ENCODE measurements at regions not wholly inside any gene's neighbourhood (a gene's known extent, or its start where the extent isn't known, plus 50 kb on each side); places are given as distances from the start of the nearest gene placed in this dataset.

GRCh38 chr1:222996310-222996975, 146.6 kb downstream of the TLR5 start:
- DNase-seq (ENCODE audit: low spot score): no peak

GRCh38 chr1:223000632-223001031, 142.4 kb downstream of the TLR5 start:
- no peak for DNase-seq (ENCODE audit: low spot score)

DNA sequence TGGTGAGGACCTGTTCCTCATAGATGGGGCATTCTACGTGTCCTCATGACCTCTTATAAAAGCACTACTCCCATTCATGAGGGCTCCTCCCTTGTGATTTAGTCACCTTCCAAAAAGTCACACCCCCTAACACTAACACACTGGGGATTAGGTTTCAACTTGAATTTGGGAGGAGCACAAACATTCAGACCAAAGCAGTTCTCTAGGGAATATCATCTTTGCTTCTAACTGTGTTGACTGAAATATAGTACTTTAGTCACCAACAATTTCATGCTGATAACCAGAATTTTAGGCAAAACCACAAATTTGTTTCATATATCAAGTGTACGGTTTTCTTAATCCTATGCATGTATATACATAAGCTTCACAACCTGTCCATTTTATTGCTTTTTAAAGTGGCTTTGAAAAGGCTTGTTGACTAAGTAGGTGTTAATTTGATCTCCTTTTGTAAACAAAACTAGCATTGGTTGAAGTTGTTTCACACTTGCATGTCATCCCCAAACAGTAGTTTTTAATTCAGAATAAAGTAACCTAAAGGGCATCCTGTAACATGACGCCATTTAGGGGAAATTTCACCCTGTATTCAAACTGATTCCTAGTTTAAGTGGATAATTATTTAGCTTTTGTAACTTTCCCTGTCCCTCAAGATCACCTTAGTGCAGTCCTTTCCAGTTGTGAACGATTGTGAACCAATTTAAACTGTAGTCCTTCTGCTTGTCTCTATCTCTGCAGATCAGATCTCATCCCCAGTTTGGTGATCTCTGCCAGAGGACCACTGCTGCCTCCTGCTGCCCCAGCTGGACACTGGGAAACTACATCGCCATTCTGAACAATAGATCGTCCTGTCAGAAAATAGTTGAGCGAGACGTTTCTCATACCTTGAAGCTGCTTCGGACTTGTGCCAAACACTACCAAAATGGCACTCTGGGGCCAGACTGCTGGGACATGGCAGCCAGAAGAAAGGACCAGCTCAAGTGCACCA, 141.1 kb downstream of the TLR5 start:
- no peak for DNase-seq (ENCODE audit: low spot score)

GRCh38 chr1:223003549-223003948, 139.5 kb downstream of the TLR5 start:
- DNase-seq (ENCODE audit: low spot score): no peak

DNA sequence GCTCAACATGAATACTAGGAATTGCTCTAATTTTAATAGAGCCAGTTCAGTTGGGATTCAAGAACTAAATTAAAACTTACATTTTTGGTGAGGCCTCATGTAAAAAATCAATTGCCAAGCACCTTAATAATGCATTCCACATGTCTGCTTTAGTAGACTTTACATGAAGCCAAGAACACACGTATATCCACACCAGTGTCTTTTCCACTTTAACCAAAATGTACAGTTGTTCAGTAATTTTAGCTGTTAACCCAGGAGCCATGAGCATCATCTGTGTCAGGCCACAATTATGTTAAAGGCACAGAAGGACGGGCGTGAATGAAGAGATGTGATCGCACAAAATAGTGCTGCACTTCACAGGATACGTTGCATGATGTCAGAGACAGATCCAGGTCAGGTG, 136.7 kb downstream of the TLR5 start:
- DNase-seq (ENCODE audit: low spot score): no peak

GRCh38 chr1:223006917-223007648, 136.0 kb downstream of the TLR5 start:
- DNase-seq (ENCODE audit: low spot score): no peak

DNA sequence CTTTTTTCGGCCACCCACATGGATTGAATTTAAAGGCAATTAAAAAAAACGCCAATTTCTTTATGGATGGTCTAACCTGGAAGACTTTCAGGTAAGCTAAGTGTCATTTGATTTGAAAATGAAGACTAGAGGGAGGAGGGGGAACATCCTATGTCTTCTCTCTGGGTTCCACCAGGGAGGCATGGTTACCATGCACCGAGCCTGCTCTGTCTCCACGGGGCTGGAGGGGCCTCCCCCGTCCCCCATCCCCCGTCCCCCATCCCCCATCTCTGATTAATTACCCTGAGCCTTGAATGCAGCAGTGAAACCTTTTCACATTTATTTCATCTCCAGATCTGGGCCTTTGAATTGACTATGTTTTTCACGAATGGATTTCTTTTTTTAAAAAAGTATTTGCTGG, 135.1 kb downstream of the TLR5 start:
- DNase-seq (ENCODE audit: low spot score): no peak

DNA sequence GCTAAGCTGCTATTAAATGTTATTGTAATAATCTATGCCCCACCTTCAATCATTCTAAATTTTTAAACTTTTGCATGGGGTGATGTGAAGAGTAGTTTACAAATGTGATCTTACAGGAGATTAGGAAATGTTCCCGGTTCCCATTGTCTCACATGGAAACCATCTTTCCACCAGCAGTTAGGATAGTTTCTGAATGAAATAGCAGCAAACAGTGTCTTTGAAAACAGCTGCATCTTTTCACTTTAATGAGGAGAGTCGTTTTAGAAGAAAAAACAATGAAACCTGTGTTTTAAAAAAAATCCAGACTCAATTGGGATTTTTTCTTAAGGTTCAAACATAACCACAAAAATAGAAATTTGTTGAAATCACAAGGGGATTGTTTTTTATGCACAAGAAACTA, 134.2 kb downstream of the TLR5 start:
- DNase-seq (ENCODE audit: low spot score): no peak

DNA sequence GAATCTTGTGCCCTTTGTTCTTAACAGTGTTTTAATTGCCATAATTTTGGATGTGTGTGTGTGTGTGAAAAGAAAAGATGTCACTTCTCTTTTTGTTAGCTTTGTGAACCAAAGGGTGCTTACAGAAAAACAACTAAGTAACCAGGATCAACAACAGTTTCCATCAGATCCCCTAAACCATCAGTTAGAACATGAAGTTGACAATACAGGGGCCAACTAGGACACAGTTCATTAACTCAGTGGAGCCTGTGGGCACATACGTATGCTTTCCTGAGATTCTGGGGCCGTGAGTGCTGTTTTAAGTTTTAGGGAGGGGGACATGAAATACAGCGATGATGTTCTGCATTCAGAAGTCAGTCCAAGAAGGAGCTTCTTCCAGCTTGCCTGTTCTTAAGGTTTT, 133.6 kb downstream of the TLR5 start:
- DNase-seq (ENCODE audit: low spot score): no peak

DNA sequence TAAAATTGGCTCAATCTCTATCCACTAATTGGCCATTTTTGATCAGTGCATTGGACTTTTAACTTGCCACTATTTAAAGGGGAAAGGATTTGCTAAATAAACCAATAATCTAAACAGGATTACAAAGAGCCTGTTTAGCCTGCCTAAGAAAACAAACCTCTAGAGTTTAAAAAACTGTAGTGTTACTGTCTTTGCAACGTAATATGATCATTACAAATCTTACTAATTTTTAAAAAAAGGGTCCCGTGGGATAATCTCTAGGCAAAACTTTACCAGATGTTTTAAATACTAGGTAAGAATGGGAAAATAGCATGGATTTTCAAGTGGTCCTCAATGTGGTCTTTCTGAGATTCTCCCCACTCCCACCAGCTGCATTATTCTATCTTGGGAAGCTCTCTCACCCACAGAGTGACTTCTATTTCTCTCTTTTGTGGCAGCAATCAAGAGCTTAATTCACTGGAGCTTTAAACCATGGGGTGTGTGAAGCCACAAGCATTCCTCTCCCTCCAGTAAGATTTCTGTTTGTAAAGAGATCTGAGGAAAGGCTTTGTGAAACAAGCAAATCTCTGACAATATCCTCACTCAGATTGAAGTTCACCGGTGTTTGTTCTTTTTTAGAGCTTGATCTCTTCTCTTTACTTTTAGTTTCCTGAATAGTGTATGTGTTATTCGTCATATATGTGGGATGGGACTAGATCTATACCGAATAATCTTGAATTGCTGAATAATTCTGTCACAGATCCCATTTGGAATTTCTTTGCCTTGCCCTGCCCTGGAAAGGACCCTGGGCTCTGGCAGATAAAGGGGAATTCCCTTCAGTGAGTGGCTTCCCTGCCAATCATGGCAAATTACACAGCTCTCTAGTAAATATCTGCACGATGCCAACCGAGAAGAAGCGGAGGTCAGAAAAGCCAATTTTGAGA, 132.2 kb downstream of the TLR5 start:
- DNase-seq (ENCODE audit: low spot score): no peak

DNA sequence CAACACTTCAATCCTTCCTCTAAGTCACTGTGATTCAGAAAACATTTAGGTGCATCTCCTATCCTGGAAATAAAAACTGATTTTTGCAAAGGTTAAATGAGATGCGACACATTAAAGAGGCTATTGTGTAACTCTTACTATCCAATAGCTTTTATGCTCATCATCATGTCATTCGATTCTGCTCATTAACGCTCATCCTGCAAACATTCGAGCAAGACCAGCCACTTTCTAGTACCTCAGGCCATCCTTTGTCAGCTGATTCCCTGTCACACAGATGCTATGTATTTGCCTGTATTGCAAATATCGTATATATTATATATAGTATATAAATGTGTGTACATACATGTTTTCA, 131.6 kb downstream of the TLR5 start:
- no peak for DNase-seq (ENCODE audit: low spot score)

- DNase-seq (ENCODE audit: low spot score): no peak
These were observed 130.8 kb downstream of the TLR5 start for GRCh38 chr1:223012176-223012788.

DNA sequence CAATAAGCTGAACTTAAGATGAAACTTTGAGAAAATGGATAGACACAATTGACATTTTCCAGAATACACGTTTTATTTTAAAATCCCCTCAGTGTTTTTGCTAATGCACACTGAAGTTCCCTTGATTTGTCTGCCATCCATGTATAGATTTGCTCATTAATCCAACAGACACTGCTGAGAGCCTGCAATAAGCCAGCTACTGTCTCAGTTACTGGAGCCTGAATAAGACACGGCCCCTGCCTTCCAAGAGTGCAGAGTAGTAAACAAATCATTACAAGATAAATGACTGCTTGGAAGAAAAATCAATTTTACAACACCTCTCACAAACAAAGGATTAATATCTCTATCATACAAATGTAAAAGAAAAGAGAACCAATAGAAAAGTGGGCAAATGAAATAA, 130.1 kb downstream of the TLR5 start:
- DNase-seq (ENCODE audit: low spot score): no peak

DNA sequence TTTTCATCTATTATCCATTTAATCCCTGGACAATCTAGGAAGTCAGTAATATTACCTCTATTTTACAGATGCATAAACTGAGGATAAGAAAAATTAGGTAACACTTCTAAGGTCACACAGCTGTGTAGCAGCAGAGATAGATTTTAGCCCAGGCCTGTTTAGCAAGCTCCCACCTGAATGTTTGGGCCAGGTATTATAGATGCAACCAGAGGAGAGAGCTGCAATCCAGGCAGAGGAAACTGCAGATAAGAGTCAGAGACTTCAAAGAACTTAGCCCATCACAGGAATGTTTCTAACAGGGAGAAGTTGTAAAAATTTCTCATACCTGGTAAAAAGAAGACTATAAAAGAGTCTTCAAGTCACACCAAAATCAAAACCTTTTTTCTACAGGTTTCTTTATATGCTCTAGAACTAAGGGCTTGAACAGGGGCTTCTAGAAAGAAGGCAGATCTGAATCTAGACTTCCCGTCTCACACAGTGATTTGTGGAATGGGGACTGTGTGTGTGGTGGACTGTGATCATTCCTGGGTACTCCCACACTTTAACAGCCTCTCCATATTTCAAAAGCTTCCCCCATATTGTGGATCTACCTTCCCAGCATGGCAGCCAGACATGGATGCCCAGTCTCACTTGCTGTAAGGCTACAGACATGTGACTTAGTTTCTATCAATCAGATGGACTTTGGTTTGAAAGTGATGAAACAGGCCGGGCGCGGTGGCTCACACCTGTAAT, 128.7 kb downstream of the TLR5 start:
- no peak for DNase-seq (ENCODE audit: low spot score)

DNA sequence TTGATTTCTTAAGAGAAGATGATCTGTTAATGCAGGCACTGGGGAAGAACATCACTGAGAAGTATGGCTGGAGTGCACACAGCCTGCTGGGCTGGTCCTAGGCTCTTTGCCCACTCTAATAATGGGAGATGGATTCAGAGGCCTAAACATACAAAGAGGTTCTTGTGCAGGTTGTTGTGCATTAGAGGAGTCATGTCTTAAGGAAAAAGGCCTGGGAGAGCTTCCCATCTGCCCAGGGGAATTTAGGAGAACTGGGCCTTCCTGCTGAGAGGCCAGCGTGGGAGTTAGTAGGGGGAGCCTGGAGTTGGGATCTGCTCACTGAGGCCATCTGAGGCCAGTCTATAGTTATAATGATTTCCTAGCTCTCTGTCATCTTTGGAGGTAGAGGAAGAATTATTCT, 126.7 kb downstream of the TLR5 start:
- no peak for DNase-seq (ENCODE audit: low spot score)

DNA sequence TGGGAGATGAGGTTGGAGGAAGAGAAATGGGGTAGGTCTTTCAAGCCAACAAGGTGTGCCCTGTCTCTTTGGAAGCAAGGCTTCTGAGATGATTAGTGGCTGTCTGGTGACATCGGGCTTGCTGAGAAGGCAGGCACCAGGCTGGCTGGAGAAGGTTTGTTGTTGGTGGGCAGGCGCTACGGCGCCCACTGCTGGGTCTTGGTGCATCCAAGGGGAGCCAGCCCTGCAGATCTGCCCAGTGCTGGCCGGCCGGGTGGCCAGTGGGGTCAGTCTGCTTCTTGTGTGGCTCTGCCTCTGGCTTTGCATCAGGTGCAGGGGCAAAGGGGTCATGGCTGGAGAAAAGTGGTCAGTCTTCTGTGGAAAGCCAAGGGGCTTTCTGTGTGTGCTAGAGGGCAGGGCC, 126.2 kb downstream of the TLR5 start:
- DNase-seq (ENCODE audit: low spot score): no peak

GRCh38 chr1:223017291-223017690, 125.8 kb downstream of the TLR5 start:
- no peak for DNase-seq (ENCODE audit: low spot score)

DNA sequence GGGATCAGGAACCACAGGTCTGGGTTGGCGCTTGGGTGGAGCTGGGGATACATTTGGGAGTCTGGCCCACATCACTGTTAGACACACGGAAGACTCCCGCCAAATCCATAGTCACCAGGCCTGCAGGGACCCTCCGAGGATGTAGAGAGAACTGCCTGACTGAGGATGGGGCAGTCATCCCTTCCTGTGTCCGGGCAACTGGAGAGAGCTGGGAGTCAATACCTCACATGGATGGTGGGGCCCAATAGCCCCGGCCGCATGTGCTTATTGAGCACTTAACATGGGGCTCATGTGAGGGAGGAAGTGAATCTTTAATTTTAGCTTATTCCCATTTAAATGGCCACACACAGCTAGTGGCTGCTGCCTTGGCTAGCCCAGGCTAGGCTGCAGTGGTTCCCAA, 124.5 kb downstream of the TLR5 start:
- DNase-seq (ENCODE audit: low spot score): no peak

DNA sequence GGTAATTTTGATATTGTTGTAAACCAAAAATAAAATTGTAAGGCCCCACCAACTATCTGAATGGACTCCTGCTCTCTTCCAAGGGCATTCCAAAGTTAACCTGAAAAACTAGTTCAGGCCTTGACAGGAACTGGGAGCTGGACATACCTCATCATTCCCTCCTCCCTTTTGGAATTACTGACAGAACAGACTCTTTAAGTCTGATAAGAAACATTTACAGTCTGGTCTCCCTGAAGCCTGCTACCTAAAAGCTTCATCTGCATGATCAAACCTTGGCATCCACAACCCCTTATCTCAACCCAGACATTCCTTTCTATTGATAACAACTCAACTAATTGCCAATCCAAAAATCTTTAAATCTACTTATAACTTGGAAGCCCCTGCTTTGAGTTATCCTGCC, 123.8 kb downstream of the TLR5 start:
- DNase-seq (ENCODE audit: low spot score): no peak

GRCh38 chr1:223020770-223021169, 122.3 kb downstream of the TLR5 start:
- no peak for DNase-seq (ENCODE audit: low spot score)
